ENCODE measurements at regions not wholly inside any gene's neighbourhood (a gene's known extent, or its start where the extent isn't known, plus 50 kb on each side); places are given as distances from the start of the nearest gene placed in this dataset.

DNA sequence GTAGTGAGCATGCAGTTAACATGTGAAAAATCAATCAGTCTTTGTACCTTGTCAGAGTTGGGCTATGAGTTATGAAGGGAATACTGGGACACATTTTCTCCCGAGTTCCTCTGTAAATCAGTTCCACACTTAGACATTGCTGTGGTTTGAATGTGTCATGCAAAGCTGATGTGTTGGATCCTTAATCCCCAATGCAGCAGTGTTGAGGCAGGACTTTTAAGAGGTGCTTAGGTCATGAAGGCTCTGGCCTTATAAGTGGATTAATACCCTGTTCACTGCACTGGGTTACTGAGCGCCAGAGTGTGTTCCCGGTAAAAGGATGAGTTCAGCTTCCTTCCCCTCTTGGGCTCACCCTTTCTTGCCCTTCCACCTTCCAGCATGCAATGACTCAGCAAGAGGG, 742.1 kb upstream of the TENM4 start:
- H3K4me1 Mint-ChIP-seq = no peaks in the 10 kb centered on the region
- WGBS (ENCODE audit: insufficient coverage) = 71% methylated on average over 2 of the region's 3 CpGs
- no peaks in the 10 kb centered on the region for H3K36me3 ChIP-seq (ENCODE audit: control insufficient read depth in 2 of 2, extremely low read depth in 1 of 2, insufficient read depth in 1 of 2, low read length in 1 of 2)
- H3K27ac ChIP-seq (ENCODE audit: low read length) = no peak overlapping the region
- DNase-seq (no peak), ATAC-seq (replicated peaks in 1 of 4) (no peak)
- POLR2A ChIA-PET = no interaction called here
- no peaks in the 10 kb centered on the region for H3K27me3 ChIP-seq (replicated peaks in 1 of 2; ENCODE audit: control insufficient read depth in 2 of 2, extremely low read depth in 1 of 2, insufficient read depth in 2 of 2, low read length in 1 of 2)
- H3K27ac Mint-ChIP-seq = no peak overlapping the region
- CTCF ChIA-PET = no interaction called here
- no peaks in the 10 kb centered on the region for H3K36me3 Mint-ChIP-seq
- no peaks in the 10 kb centered on the region for H3K9me3 ChIP-seq
- no peaks in the 10 kb centered on the region for H3K27me3 Mint-ChIP-seq
- H3K4me3 ChIP-seq (ENCODE audit: control insufficient read depth in 1 of 2, extremely low read depth in 1 of 2, low read length in 1 of 2) = no peak overlapping the region
- H3K4me1 ChIP-seq (ENCODE audit: control insufficient read depth in 1 of 2, extremely low read depth in 1 of 2, insufficient read depth in 2 of 2, low read length in 2 of 2) = no peaks in the 10 kb centered on the region
- H3K4me3 Mint-ChIP-seq = no peak overlapping the region
- H3K9me3 Mint-ChIP-seq = peaks cover 9 to 33% (median 26%) of the 10 kb centered on the region in 3 donors

DNA sequence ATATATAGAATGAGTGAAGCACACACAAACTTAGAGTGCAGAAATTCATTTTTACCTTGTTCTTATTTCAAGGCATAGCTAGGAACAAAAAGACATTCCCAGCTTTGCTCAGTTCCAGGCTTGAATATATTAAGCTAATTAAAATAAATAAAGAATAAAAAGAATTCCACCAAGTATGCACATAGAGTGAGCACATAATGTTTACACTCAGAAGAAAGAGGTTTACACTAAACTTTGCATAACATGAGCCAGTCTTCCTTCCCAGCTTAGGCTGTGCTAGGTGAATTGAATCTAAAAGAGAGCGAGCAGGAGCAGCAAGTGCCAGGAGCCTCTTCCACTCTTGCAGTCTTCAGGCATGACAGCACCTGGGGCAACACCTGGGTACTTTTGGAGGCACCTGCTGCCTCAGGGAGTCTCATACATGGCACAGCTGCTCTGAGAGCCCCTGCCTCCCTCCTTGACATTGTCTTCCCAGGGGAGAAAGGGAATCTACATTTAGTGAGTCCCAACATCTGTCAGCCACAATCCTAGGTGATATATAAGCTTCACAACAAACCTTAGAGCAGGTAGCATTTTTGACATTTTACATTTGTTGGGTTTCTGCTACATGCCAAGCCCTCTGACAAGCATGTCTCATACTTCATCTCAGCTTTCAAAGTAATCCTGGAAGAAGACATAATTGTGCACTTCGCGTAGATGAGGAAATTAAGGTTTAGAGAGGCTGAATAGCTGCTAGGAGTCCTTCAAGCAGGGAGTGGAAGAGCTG, 732.7 kb upstream of the TENM4 start:
- no peaks in the 10 kb centered on the region for H3K4me1 Mint-ChIP-seq
- no peaks in the 10 kb centered on the region for H3K4me1 ChIP-seq (ENCODE audit: control insufficient read depth in 1 of 2, extremely low read depth in 1 of 2, insufficient read depth in 2 of 2, low read length in 2 of 2)
- ChIA-PET POLR2A (no interaction called here), CTCF (no interaction called here)
- no peak overlapping the region for H3K27ac ChIP-seq (ENCODE audit: low read length)
- WGBS (ENCODE audit: insufficient coverage) = 63% methylated on average over 1 of the region's 3 CpGs
- no peaks in the 10 kb centered on the region for H3K9me3 ChIP-seq
- H3K27me3 ChIP-seq (replicated peaks in 1 of 2; ENCODE audit: control insufficient read depth in 2 of 2, extremely low read depth in 1 of 2, insufficient read depth in 2 of 2, low read length in 1 of 2) = no peaks in the 10 kb centered on the region
- no peak overlapping the region for H3K27ac Mint-ChIP-seq
- no peak overlapping the region for H3K4me3 ChIP-seq (ENCODE audit: control insufficient read depth in 1 of 2, extremely low read depth in 1 of 2, low read length in 1 of 2)
- ATAC-seq (replicated peaks in 1 of 4) (no peak), DNase-seq (no peak)
- H3K36me3 Mint-ChIP-seq = no peaks in the 10 kb centered on the region
- H3K9me3 Mint-ChIP-seq = peaks cover 22 to 40% (median 32%) of the 10 kb centered on the region in 3 donors
- no peaks in the 10 kb centered on the region for H3K27me3 Mint-ChIP-seq
- H3K4me3 Mint-ChIP-seq = no peak overlapping the region
- H3K36me3 ChIP-seq (ENCODE audit: control insufficient read depth in 2 of 2, extremely low read depth in 1 of 2, insufficient read depth in 1 of 2, low read length in 1 of 2) = no peaks in the 10 kb centered on the region

DNA sequence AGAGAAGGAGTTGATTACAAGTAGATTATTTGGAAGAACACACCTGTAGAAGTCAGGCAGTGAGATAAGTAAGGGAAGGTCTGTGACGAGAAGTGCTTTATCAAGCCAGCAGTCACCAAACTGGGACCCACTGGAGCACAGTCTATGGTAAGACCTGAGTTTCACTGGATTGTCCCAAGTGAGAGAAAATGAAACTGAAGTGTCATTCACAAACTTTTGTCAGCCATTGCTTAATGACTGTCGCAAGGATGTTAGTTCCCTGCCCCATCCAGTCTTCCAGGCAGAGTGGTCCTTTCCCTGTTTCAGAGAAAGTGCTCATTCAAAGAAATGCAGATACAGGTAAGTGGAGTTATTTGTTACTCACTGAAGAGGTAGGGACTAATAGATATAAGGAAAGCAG, 728.0 kb upstream of the TENM4 start:
- ATAC-seq (replicated peaks in 1 of 4) = no peak
- H3K9me3 Mint-ChIP-seq = peaks cover 19 to 34% (median 24%) of the 10 kb centered on the region in 3 donors

DNA sequence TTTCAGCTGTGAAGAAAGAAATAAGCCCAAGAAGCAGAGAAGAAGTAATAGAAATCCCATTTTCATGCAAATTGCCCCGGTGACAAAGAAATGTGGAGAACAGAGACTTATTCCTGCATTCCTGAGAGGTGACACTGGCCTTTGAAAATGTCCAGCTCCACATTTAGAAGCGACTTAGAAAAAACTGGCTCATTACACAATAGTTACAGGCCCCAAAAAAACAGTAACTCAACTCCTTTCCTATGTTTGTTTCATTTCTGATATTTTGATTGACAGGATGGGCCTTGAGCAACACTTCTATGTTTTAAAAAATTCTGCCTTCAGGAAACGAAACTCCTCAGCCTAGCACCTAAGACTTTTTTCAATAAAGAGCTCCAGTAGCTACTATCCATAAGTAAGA, 726.9 kb upstream of the TENM4 start:
- Histone ChIP-seq H3K27ac (ENCODE audit: low read length) (no peak overlapping the region), H3K9me3 (no peaks in the 10 kb centered on the region), H3K4me1 (ENCODE audit: control insufficient read depth in 1 of 2, extremely low read depth in 1 of 2, insufficient read depth in 2 of 2, low read length in 2 of 2) (no peaks in the 10 kb centered on the region), H3K36me3 (ENCODE audit: control insufficient read depth in 2 of 2, extremely low read depth in 1 of 2, insufficient read depth in 1 of 2, low read length in 1 of 2) (no peaks in the 10 kb centered on the region), H3K4me3 (ENCODE audit: control insufficient read depth in 1 of 2, extremely low read depth in 1 of 2, low read length in 1 of 2) (no peak overlapping the region), H3K27me3 (replicated peaks in 1 of 2; ENCODE audit: control insufficient read depth in 2 of 2, extremely low read depth in 1 of 2, insufficient read depth in 2 of 2, low read length in 1 of 2) (no peaks in the 10 kb centered on the region)
- ChIA-PET POLR2A (no interaction called here), CTCF (no interaction called here)
- no peaks in the 10 kb centered on the region for H3K27me3 Mint-ChIP-seq
- no peak overlapping the region for H3K4me3 Mint-ChIP-seq
- WGBS (ENCODE audit: insufficient coverage) = 43% methylated on average over 2 of the region's 3 CpGs
- H3K9me3 Mint-ChIP-seq = peaks cover 22 to 38% (median 24%) of the 10 kb centered on the region in 3 donors
- H3K27ac Mint-ChIP-seq = no peak overlapping the region
- H3K36me3 Mint-ChIP-seq = no peaks in the 10 kb centered on the region
- DNase-seq = no peak
- no peaks in the 10 kb centered on the region for H3K4me1 Mint-ChIP-seq
- ATAC-seq (replicated peaks in 1 of 4) = no peak

More for the DNA sequence above, 728.0 kb upstream of the TENM4 start:
- DNase-seq = no peak
- Histone ChIP-seq H3K4me1 (ENCODE audit: control insufficient read depth in 1 of 2, extremely low read depth in 1 of 2, insufficient read depth in 2 of 2, low read length in 2 of 2) (no peaks in the 10 kb centered on the region), H3K36me3 (ENCODE audit: control insufficient read depth in 2 of 2, extremely low read depth in 1 of 2, insufficient read depth in 1 of 2, low read length in 1 of 2) (no peaks in the 10 kb centered on the region), H3K4me3 (ENCODE audit: control insufficient read depth in 1 of 2, extremely low read depth in 1 of 2, low read length in 1 of 2) (no peak overlapping the region), H3K9me3 (no peaks in the 10 kb centered on the region), H3K27ac (ENCODE audit: low read length) (no peak overlapping the region), H3K27me3 (replicated peaks in 1 of 2; ENCODE audit: control insufficient read depth in 2 of 2, extremely low read depth in 1 of 2, insufficient read depth in 2 of 2, low read length in 1 of 2) (no peaks in the 10 kb centered on the region)
- ChIA-PET POLR2A (no interaction called here), CTCF (no interaction called here)
- 88% methylated on average over 1 of the region's 2 CpGs for WGBS (ENCODE audit: insufficient coverage)
- H3K27me3 Mint-ChIP-seq = no peaks in the 10 kb centered on the region
- no peak overlapping the region for H3K4me3 Mint-ChIP-seq
- no peaks in the 10 kb centered on the region for H3K36me3 Mint-ChIP-seq
- no peaks in the 10 kb centered on the region for H3K4me1 Mint-ChIP-seq
- H3K27ac Mint-ChIP-seq = no peak overlapping the region

DNA sequence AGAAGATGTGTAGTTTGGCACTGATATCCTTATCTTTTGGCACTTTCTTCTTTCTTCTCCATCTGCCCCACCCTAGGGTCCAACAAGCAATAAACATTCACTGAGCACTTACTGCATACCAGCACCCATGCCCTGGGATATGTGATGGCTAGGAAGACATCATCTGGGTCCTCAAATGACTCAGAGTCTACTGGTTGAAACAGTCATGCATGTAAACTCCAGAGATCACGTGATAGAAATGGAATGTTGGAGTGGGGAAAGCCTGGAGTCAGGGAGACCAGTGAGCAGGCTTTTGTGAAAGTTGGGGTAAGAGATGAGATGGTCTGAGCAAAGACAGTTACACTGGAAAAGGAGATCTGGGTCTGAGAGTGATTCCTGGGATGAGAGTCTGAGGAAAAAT, 724.9 kb upstream of the TENM4 start:
- ChIA-PET POLR2A (no interaction called here), CTCF (interaction anchor here in 1 of 2 donors (0.6 kb wide), 1 partner anchor 273 kb away, joined by 3 read pairs; no protein-coding TSS in a partner anchor)
- H3K4me1 Mint-ChIP-seq = no peaks in the 10 kb centered on the region
- no peak overlapping the region for H3K27ac Mint-ChIP-seq
- H3K4me3 Mint-ChIP-seq = no peak overlapping the region
- Histone ChIP-seq H3K27me3 (replicated peaks in 1 of 2; ENCODE audit: control insufficient read depth in 2 of 2, extremely low read depth in 1 of 2, insufficient read depth in 2 of 2, low read length in 1 of 2) (no peaks in the 10 kb centered on the region), H3K9me3 (no peaks in the 10 kb centered on the region), H3K4me3 (ENCODE audit: control insufficient read depth in 1 of 2, extremely low read depth in 1 of 2, low read length in 1 of 2) (no peak overlapping the region), H3K27ac (ENCODE audit: low read length) (no peak overlapping the region), H3K36me3 (ENCODE audit: control insufficient read depth in 2 of 2, extremely low read depth in 1 of 2, insufficient read depth in 1 of 2, low read length in 1 of 2) (no peaks in the 10 kb centered on the region), H3K4me1 (ENCODE audit: control insufficient read depth in 1 of 2, extremely low read depth in 1 of 2, insufficient read depth in 2 of 2, low read length in 2 of 2) (no peaks in the 10 kb centered on the region)
- no peaks in the 10 kb centered on the region for H3K27me3 Mint-ChIP-seq
- ATAC-seq (replicated peaks in 1 of 4) (no peak), DNase-seq (no peak)
- H3K36me3 Mint-ChIP-seq = no peaks in the 10 kb centered on the region
- peaks cover 13 to 22% (median 16%) of the 10 kb centered on the region in 3 donors for H3K9me3 Mint-ChIP-seq
- 23% methylated on average over 1 of the region's 1 CpG for WGBS (ENCODE audit: insufficient coverage)

DNA sequence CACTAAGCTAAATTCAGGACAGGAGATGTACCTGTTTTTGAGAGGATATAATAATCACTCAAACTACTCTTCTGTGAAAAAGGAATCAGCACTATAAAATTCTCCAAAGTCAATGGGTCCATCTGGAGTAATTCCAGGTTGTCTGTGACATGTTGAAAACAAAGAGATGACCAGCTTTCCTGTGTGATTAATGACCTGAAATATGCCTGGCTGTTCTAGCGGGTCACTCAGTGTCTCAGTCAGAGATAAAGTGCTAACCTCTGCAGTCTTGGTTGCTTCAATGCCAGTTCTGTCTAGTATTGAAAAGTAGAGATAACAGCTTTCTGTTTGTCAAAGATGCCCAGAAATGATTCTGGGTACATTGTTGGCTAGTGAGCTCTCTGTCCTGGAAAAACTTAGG, 722.6 kb upstream of the TENM4 start:
- Mint-ChIP-seq H3K27me3 (no peaks in the 10 kb centered on the region), H3K4me3 (no peak overlapping the region), H3K27ac (no peak overlapping the region), H3K36me3 (no peaks in the 10 kb centered on the region), H3K4me1 (no peaks in the 10 kb centered on the region), H3K9me3 (peaks cover 0 to 12% (median 10%) of the 10 kb centered on the region in 3 donors)
- Histone ChIP-seq H3K27ac (ENCODE audit: low read length) (no peak overlapping the region), H3K9me3 (no peaks in the 10 kb centered on the region), H3K27me3 (replicated peaks in 1 of 2; ENCODE audit: control insufficient read depth in 2 of 2, extremely low read depth in 1 of 2, insufficient read depth in 2 of 2, low read length in 1 of 2) (no peaks in the 10 kb centered on the region), H3K4me1 (ENCODE audit: control insufficient read depth in 1 of 2, extremely low read depth in 1 of 2, insufficient read depth in 2 of 2, low read length in 2 of 2) (no peaks in the 10 kb centered on the region), H3K4me3 (ENCODE audit: control insufficient read depth in 1 of 2, extremely low read depth in 1 of 2, low read length in 1 of 2) (no peak overlapping the region), H3K36me3 (ENCODE audit: control insufficient read depth in 2 of 2, extremely low read depth in 1 of 2, insufficient read depth in 1 of 2, low read length in 1 of 2) (no peaks in the 10 kb centered on the region)
- POLR2A ChIA-PET = no interaction called here
- DNase-seq (no peak), ATAC-seq (replicated peaks in 1 of 4) (no peak)
- 100% methylated on average over 1 of the region's 1 CpG for WGBS (ENCODE audit: insufficient coverage)
- CTCF ChIA-PET = no interaction called here

DNA sequence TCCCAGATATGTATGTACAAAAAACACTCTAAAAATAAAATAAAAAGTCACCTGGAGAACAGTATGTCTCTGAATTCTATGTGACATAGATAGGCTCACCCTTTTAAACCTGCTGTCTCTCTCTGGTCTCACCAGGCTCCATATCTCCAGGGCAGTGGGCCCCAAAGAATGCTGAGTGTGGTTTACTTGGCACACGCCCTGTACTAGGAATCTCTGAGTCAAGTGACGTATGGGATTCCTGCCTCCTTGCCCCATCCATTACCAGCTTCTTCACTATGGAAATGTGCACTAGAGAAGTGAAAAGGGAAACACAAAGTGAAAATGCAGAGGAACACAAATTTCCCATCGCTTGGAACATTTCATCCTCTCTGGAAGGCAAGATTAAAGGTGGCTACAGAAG, 722.2 kb upstream of the TENM4 start:
- no peaks in the 10 kb centered on the region for H3K36me3 ChIP-seq (ENCODE audit: control insufficient read depth in 2 of 2, extremely low read depth in 1 of 2, insufficient read depth in 1 of 2, low read length in 1 of 2)
- ChIA-PET CTCF (no interaction called here), POLR2A (no interaction called here)
- no peak overlapping the region for H3K4me3 Mint-ChIP-seq
- no peaks in the 10 kb centered on the region for H3K27me3 Mint-ChIP-seq
- H3K27me3 ChIP-seq (replicated peaks in 1 of 2; ENCODE audit: control insufficient read depth in 2 of 2, extremely low read depth in 1 of 2, insufficient read depth in 2 of 2, low read length in 1 of 2) = no peaks in the 10 kb centered on the region
- H3K9me3 ChIP-seq = no peaks in the 10 kb centered on the region
- no peak for ATAC-seq (replicated peaks in 1 of 4)
- no peaks in the 10 kb centered on the region for H3K4me1 ChIP-seq (ENCODE audit: control insufficient read depth in 1 of 2, extremely low read depth in 1 of 2, insufficient read depth in 2 of 2, low read length in 2 of 2)
- H3K4me3 ChIP-seq (ENCODE audit: control insufficient read depth in 1 of 2, extremely low read depth in 1 of 2, low read length in 1 of 2) = no peak overlapping the region
- H3K36me3 Mint-ChIP-seq = no peaks in the 10 kb centered on the region
- no peak overlapping the region for H3K27ac ChIP-seq (ENCODE audit: low read length)
- no peak for DNase-seq
- no peak overlapping the region for H3K27ac Mint-ChIP-seq
- no peaks in the 10 kb centered on the region for H3K4me1 Mint-ChIP-seq
- peaks cover 0 to 12% (median 10%) of the 10 kb centered on the region in 3 donors for H3K9me3 Mint-ChIP-seq
- WGBS (ENCODE audit: insufficient coverage) = 75% methylated on average over 1 of the region's 3 CpGs
